Activated T-helper 9 cell treated with anti-CD3 and anti-CD28 coated beads, Interleukin-2, amount 50 U/mL, for 16 hours (primary cell): ENCODE measurements at regions not wholly inside any gene's neighbourhood (a gene's known extent, or its start where the extent isn't known, plus 50 kb on each side); places are given as distances from the start of the nearest gene placed in this dataset.
"Not testable (repeated sequence)": the region's sequence is repeated elsewhere in the genome, so short reads cannot be mapped to it uniquely, and the experiment has no call there.

Experiments used
- DNase-seq: peaks from one replicate; pipeline ENCODE4 v3.0.0-alpha.2; 2020; ENCODE audit warnings: low read depth

- DNase-seq = no peak
These were observed 267.1 kb downstream of the REEP3 start for GRCh38 chr10:63788152-63788821.

GRCh38 chr10:63795094-63795860, 274.1 kb downstream of the REEP3 start:
- DNase-seq = no peak

GRCh38 chr10:63798599-63799498, 277.6 kb downstream of the REEP3 start:
- DNase-seq = no peak

- no peak for DNase-seq
These were observed 278.5 kb downstream of the REEP3 start for GRCh38 chr10:63799521-63800300.

- no peak for DNase-seq
These were observed 280.0 kb downstream of the REEP3 start for GRCh38 chr10:63801166-63801565.

GRCh38 chr10:63806330-63806729, 285.1 kb downstream of the REEP3 start:
- no peak for DNase-seq

GRCh38 chr10:63812501-63812900, 291.3 kb downstream of the REEP3 start:
- DNase-seq = no peak

GRCh38 chr10:63819753-63820329, 298.6 kb downstream of the REEP3 start:
- no peak for DNase-seq

- no peak for DNase-seq
These were observed 301.3 kb downstream of the REEP3 start for GRCh38 chr10:63822496-63822895.

GRCh38 chr10:63825111-63825510, 303.9 kb downstream of the REEP3 start:
- DNase-seq = no peak

- DNase-seq = no peak
These were observed 304.6 kb downstream of the REEP3 start for GRCh38 chr10:63825766-63826165.

- not testable (repeated sequence) for DNase-seq
These were observed 305.8 kb downstream of the REEP3 start for GRCh38 chr10:63827018-63827417.

- no peak for DNase-seq
These were observed 307.8 kb downstream of the REEP3 start for GRCh38 chr10:63829020-63829419.

GRCh38 chr10:63829573-63830149, 308.5 kb downstream of the REEP3 start:
- no peak for DNase-seq

GRCh38 chr10:63832686-63833085, 311.5 kb downstream of the REEP3 start:
- no peak for DNase-seq

GRCh38 chr10:63833411-63834060, 312.3 kb downstream of the REEP3 start:
- DNase-seq = no peak

- no peak for DNase-seq
These were observed 315.7 kb downstream of the REEP3 start for GRCh38 chr10:63836666-63837442.

GRCh38 chr10:63841761-63842160, 320.6 kb downstream of the REEP3 start:
- DNase-seq = no peak

- no peak for DNase-seq
These were observed 321.9 kb downstream of the REEP3 start for GRCh38 chr10:63843107-63843506.

GRCh38 chr10:63848871-63849270, 327.7 kb downstream of the REEP3 start:
- DNase-seq = not testable (repeated sequence)
